ENCODE measurements at regions not wholly inside any gene's neighbourhood (a gene's known extent, or its start where the extent isn't known, plus 50 kb on each side); places are given as distances from the start of the nearest gene placed in this dataset.

DNA sequence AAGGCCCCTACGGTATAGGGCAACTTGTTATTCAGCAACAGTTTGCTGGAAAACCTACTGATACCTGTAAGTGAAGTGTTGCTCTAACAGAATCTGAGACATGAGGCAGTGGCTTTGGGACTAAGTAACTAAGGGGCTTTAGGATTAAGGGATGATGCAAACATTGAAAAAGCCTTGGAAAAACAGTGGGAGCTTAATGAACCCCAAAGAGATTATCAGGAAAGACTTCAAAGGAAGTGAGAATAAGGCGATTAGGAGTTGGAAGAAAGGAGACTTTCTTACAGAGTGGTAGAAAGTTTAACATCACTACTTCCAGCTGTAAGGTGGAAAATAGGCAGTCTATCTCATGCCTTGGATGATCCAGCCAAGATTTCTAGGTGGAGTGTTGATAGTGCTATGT, 158.2 kb upstream of the TRIB2 start:
- TF ChIP-seq EP300 (IDR thresholded peaks at IDR 0.05): no peak
- TF ChIP-seq POLR2AphosphoS5 (IDR thresholded peaks at IDR 0.05): no peak
- TF ChIP-seq, protein P1, sequence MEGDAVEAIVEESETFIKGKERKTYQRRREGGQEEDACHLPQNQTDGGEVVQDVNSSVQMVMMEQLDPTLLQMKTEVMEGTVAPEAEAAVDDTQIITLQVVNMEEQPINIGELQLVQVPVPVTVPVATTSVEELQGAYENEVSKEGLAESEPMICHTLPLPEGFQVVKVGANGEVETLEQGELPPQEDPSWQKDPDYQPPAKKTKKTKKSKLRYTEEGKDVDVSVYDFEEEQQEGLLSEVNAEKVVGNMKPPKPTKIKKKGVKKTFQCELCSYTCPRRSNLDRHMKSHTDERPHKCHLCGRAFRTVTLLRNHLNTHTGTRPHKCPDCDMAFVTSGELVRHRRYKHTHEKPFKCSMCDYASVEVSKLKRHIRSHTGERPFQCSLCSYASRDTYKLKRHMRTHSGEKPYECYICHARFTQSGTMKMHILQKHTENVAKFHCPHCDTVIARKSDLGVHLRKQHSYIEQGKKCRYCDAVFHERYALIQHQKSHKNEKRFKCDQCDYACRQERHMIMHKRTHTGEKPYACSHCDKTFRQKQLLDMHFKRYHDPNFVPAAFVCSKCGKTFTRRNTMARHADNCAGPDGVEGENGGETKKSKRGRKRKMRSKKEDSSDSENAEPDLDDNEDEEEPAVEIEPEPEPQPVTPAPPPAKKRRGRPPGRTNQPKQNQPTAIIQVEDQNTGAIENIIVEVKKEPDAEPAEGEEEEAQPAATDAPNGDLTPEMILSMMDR (IDR thresholded peaks at IDR 0.05): no peak
- TF ChIP-seq POLR2A (IDR thresholded peaks at IDR 0.05): no peak

Measured in suprapubic skin (tissue), 4 donors.